ENCODE measurements at regions not wholly inside any gene's neighbourhood (a gene's known extent, or its start where the extent isn't known, plus 50 kb on each side); places are given as distances from the start of the nearest gene placed in this dataset.

- TF ChIP-seq, protein P1, sequence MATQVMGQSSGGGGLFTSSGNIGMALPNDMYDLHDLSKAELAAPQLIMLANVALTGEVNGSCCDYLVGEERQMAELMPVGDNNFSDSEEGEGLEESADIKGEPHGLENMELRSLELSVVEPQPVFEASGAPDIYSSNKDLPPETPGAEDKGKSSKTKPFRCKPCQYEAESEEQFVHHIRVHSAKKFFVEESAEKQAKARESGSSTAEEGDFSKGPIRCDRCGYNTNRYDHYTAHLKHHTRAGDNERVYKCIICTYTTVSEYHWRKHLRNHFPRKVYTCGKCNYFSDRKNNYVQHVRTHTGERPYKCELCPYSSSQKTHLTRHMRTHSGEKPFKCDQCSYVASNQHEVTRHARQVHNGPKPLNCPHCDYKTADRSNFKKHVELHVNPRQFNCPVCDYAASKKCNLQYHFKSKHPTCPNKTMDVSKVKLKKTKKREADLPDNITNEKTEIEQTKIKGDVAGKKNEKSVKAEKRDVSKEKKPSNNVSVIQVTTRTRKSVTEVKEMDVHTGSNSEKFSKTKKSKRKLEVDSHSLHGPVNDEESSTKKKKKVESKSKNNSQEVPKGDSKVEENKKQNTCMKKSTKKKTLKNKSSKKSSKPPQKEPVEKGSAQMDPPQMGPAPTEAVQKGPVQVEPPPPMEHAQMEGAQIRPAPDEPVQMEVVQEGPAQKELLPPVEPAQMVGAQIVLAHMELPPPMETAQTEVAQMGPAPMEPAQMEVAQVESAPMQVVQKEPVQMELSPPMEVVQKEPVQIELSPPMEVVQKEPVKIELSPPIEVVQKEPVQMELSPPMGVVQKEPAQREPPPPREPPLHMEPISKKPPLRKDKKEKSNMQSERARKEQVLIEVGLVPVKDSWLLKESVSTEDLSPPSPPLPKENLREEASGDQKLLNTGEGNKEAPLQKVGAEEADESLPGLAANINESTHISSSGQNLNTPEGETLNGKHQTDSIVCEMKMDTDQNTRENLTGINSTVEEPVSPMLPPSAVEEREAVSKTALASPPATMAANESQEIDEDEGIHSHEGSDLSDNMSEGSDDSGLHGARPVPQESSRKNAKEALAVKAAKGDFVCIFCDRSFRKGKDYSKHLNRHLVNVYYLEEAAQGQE (IDR thresholded peaks at IDR 0.05; ENCODE audit: unreplicated experiment) = no peak
- no peak for TF ChIP-seq ZNF331 (CRISPR knock-in tag; IDR thresholded peaks at IDR 0.05; ENCODE audit: low read depth)
These were observed 875.1 kb upstream of the EPHA6 start (continued) for GRCh38 chr3:95939235-95939809.

DNA sequence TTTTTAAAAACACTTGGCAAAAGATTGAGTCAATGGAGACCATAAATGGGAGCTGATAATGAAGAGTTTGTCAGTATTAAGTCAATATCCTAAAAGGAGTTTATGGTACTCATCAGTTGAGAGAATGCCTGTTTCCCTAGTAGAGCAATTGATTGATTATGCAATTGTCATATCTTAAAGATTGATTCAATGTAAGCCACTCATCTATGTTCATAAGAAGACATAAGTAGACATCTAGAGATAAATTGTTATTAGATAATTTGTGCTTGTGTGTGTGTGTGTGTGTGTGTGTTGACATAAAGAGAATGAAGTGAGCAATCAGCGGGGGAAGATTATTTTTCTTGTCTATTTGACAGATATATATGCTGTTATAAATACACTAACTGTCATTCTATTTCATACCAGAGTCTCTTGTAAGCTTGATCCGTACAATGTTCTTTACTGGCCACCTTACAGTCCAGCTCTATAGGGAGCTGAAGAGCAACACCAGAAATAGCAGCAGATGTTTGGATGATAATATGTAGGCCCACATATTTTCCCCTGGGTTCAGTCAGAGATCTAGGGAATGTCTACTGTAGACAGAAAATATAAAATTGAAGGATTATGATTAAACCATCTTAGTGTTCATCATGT, 848.6 kb upstream of the EPHA6 start:
- no peak overlapping the region for H3K27ac ChIP-seq (ENCODE audit: low read depth)
- no peak overlapping the region for H2AFZ ChIP-seq
- H3K9me2 ChIP-seq (ENCODE audit: insufficient read depth) = no peaks in the 10 kb centered on the region
- Mint-ChIP-seq H3K27ac (no peak overlapping the region), H3K9me3 (no peaks in the 10 kb centered on the region), H3K36me3 (ENCODE audit: low read depth) (no peaks in the 10 kb centered on the region), H3K27me3 (ENCODE audit: insufficient read depth, low read depth, poor library complexity) (no peaks in the 10 kb centered on the region), H3K4me3 (no peak overlapping the region), H3K4me1 (peaks cover 3% of the 10 kb centered on the region; the same call in 1 of the 3 replicates)
- no peaks in the 10 kb centered on the region for H3K4me1 ChIP-seq (ENCODE audit: insufficient read depth)
- no peaks in the 10 kb centered on the region for H3K36me3 ChIP-seq (ENCODE audit: insufficient read depth)
- H3K27me3 ChIP-seq (ENCODE audit: insufficient read depth) = no peaks in the 10 kb centered on the region
- no peaks in the 10 kb centered on the region for H3K79me2 ChIP-seq (replicated peaks; ENCODE audit: insufficient read depth)
- H4K20me1 ChIP-seq (replicated peaks; ENCODE audit: insufficient read depth) = no peaks in the 10 kb centered on the region
- H3K4me2 ChIP-seq = no peak overlapping the region
- no peak overlapping the region for H3K4me3 ChIP-seq
- DNase-seq (ENCODE audit: low spot score) (no peak), ATAC-seq (no peak)
- no peaks in the 10 kb centered on the region for H3F3A ChIP-seq (replicated peaks; ENCODE audit: low read depth)
- TF ChIP-seq ZNF114 (CRISPR knock-in tag; IDR thresholded peaks at IDR 0.05) (no peak), NANOG (IDR thresholded peaks at IDR 0.05; ENCODE audit: borderline replicate concordance) (no peak), JUNB (IDR thresholded peaks at IDR 0.05; ENCODE audit: unreplicated experiment) (no peak), STAT1 (IDR thresholded peaks at IDR 0.05; ENCODE audit: unreplicated experiment) (no peak), CREB1 (CRISPR knock-in tag; IDR thresholded peaks at IDR 0.05; ENCODE audit: low read depth) (no peak), EZH2 (IDR thresholded peaks at IDR 0.05; ENCODE audit: low read depth, unreplicated experiment) (no peak), EZH2phosphoT487 (IDR thresholded peaks at IDR 0.05; ENCODE audit: unreplicated experiment) (no peak), ZNF331 (CRISPR knock-in tag; IDR thresholded peaks at IDR 0.05; ENCODE audit: low read depth) (no peak), POLR2AphosphoS5 (IDR thresholded peaks at IDR 0.05; ENCODE audit: low read depth) (no peak)
- TF ChIP-seq, protein P1 (IDR thresholded peaks at IDR 0.05; ENCODE audit: unreplicated experiment) = no peak
- TF ChIP-seq, protein P2, sequence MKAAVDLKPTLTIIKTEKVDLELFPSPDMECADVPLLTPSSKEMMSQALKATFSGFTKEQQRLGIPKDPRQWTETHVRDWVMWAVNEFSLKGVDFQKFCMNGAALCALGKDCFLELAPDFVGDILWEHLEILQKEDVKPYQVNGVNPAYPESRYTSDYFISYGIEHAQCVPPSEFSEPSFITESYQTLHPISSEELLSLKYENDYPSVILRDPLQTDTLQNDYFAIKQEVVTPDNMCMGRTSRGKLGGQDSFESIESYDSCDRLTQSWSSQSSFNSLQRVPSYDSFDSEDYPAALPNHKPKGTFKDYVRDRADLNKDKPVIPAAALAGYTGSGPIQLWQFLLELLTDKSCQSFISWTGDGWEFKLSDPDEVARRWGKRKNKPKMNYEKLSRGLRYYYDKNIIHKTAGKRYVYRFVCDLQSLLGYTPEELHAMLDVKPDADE (IDR thresholded peaks at IDR 0.05) = no peak
- TF ChIP-seq, protein P3, sequence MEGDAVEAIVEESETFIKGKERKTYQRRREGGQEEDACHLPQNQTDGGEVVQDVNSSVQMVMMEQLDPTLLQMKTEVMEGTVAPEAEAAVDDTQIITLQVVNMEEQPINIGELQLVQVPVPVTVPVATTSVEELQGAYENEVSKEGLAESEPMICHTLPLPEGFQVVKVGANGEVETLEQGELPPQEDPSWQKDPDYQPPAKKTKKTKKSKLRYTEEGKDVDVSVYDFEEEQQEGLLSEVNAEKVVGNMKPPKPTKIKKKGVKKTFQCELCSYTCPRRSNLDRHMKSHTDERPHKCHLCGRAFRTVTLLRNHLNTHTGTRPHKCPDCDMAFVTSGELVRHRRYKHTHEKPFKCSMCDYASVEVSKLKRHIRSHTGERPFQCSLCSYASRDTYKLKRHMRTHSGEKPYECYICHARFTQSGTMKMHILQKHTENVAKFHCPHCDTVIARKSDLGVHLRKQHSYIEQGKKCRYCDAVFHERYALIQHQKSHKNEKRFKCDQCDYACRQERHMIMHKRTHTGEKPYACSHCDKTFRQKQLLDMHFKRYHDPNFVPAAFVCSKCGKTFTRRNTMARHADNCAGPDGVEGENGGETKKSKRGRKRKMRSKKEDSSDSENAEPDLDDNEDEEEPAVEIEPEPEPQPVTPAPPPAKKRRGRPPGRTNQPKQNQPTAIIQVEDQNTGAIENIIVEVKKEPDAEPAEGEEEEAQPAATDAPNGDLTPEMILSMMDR (conservative IDR thresholded peaks at IDR 0.05; ENCODE audit: low read depth in 2 of 2) = no peak

Data from GM23338 (cell line).